GF-D8 (cell line): ENCODE measurements at regions not wholly inside any gene's neighbourhood (a gene's known extent, or its start where the extent isn't known, plus 50 kb on each side); places are given as distances from the start of the nearest gene placed in this dataset.

Experiments used
- DNase-seq: peaks from one replicate; lab custom pipeline; 2025; lab: John Stamatoyannopoulos, UW

GRCh38 chr1:219521325-219521724 lies 91.6 kb downstream of the ZC3H11B start:
- no peak for DNase-seq

GRCh38 chr1:219520241-219520640 lies 92.7 kb downstream of the ZC3H11B start:
- DNase-seq = no peak

GRCh38 chr1:219518907-219519248 lies 94.0 kb downstream of the ZC3H11B start:
- no peak for DNase-seq

DNA sequence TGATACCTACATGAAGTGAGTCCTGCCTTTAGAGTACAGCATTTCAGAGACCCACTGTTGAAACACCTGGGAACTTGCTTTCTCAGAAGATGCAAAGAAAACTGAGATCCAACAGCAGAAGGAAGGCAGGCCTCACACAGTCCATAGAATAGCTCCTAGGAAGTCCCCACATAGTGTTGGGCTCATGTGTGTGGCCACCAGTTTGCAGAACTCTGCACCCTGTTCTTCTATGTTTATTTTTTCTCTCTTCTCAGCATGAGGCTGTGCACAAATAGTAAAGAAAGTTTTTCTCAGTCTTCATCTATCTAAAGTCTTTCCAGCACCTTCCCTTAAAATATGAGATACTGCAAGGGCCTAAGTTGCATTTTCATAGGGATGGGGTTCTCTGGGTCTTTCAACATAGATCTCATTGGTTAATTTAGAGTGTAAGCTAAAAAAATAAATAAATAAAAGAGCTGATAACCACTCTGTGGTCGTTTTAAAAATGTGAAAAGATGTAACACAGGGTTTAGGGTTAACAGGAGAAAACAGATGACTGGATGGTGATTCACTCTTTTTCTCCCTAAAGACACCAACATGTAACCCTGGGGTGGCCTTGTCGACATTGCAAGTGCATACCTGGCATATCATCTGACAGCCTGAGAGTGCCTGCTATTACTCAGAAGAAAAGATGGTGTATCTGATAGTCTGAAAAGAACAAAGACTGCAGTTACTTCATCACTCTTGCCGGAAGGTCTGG lies 94.6 kb downstream of the ZC3H11B start:
- DNase-seq = no peak

DNA sequence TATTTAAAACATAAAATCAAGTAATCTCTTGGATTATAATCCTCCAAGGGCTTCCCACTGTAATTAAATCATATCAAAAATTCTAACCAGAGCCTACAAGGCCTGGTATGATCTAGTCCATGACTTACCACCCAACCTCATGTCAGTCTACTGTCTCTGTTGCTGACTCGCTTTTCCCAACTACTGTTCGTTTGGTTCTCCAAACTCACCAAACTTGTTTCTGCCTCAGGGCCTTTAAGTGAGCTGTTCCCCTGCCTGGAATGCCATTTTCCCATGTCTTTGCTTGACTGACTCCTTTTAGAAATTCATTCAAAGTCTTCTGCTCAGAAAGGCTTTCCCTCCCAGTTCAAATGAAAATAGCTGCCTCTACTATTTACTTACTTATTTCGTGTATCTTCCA lies 95.9 kb downstream of the ZC3H11B start:
- DNase-seq = no peak

- DNase-seq = no peak
These were observed 98.2 kb downstream of the ZC3H11B start for GRCh38 chr1:219514728-219515127.

- no peak for DNase-seq
These were observed 105.5 kb downstream of the ZC3H11B start for GRCh38 chr1:219507437-219507836.

DNA sequence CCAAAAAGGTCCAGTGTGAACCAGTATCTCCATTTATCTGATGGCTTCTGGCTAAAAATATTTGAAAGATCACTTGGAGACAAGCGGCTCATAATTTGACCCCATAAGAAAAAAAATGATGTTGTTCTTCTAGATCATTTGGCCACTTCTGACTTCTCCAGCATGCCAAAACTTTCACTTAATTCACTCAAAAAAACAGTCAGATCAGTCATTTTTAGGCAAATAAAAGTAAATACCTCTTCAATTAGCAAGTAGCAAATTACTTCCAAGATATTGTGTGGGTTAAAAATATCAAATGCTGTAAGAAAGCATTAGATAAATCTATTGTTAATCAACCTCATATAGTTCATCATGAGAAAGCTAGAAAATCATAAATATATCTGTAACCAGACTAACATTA lies 106.0 kb downstream of the ZC3H11B start:
- DNase-seq = no peak

DNA sequence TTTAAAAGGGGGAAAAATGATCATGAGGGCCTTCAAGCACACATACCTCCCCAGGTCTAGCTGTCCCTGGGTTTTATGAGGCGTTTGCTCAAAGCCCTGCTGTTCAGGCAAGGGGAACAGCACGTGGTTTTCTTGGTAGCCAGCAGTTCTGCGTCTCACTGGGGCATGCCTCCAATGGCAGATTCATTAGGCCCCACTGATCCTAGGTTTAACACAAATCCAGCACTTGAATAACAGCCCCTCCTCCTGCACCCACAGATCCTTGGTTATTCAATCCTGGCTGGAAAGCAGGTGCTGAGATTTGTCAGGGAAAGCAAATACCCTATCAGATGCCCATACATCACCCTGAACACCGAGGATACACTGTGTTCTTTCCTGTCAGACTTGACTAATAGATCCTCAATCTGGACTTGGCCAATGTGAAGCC lies 106.4 kb downstream of the ZC3H11B start:
- DNase-seq = no peak

GRCh38 chr1:219505886-219506285 lies 107.0 kb downstream of the ZC3H11B start:
- no peak for DNase-seq

GRCh38 chr1:219503604-219504003 lies 109.3 kb downstream of the ZC3H11B start:
- DNase-seq = no peak

DNA sequence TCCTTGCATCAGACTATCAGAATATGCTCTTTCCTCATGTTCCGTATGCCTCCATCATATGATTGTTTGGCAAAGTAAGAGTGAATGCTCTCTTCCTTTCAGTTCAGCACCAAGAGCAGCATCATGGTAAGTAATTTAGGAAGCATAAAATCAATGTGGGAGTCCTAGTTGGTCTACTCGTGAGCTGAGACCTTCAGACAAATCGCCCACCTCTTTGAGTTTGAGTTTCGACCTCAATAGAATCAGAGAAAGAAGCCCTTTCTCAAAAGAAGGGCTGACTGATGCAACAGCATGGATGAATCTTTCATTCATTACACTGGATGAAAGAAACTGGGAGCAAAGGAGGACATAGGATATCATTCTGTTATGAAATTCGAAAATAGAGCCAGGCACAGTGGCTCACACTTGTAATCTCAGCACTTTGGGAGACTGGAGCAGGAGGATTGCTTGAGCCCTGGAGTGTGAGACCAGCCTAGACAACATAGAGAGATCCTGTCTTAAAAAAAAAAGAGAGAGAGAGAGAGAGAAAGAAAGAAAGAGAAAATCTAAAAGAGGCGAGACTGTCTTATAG lies 112.5 kb downstream of the ZC3H11B start:
- DNase-seq = no peak

DNA sequence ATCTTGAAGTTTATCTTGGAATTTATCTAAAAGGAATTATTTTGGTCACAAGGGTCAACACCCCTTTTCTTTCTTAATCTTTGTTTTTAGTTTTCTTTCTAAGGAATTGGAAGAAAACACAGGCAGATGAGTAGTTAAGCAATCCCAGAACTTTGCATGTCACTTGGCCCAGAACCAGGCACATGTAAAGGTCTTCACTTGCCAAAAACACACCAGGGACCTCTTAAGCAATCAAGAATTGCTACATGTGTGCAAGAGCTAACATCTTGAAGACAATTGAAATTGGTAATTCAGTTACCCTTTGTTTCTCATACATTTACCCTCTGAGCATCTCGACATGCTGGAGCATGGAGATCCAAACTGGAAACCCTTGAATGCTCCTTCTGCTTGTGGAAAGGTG lies 114.2 kb downstream of the ZC3H11B start:
- no peak for DNase-seq

DNA sequence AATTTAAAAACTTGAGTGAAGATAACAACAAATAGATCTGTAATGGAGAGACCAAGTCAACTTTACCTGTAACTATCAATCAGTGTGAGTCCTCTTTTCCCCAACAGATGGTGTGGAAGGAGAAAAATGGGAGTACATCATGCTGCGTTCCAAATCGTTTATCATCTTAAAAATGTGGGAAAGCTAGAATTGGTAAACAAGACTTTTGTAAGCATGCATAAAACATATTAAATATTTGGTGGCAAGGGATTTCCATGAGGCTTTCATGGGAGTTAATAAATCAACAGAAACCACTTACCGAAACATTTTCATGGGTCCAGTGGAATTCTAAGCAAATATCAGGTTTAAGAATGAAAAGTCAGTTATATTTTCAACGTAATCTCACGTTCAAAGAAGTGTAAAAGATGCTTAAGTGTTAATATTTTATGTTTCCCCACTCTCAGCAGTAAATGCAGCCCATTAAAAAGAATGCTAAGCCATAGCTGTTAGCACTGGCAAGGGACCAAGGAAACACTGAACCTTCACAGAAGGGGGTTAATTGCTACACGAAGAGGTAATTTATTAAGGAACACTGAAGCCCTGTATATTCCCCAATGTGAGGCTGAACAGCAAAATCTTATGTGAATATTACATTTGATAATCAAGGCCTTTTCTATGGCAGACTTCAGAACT lies 117.0 kb downstream of the ZC3H11B start:
- DNase-seq = no peak

GRCh38 chr1:219492717-219493116 lies 120.2 kb downstream of the ZC3H11B start:
- DNase-seq = no peak

DNA sequence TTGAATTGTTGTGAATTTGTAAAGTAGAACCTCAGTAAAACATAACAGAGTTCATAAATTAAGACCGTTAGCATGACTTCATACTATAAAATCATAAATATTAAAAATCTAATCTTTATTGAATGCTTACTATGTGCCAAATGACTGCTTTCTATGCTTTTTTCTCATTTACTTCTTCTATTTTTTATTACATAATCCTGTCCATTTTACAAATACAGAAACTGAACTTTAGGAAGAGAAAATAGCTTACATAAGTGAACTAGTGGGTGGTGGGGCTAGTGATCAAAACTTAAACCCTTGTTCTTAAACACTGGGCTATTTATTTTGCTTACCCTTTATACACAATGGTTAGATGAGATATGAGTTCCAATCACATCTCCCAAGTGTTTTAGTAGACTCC lies 122.3 kb downstream of the ZC3H11B start:
- no peak for DNase-seq

- DNase-seq = no peak
These were observed 123.3 kb downstream of the ZC3H11B start for GRCh38 chr1:219489636-219490035.

DNA sequence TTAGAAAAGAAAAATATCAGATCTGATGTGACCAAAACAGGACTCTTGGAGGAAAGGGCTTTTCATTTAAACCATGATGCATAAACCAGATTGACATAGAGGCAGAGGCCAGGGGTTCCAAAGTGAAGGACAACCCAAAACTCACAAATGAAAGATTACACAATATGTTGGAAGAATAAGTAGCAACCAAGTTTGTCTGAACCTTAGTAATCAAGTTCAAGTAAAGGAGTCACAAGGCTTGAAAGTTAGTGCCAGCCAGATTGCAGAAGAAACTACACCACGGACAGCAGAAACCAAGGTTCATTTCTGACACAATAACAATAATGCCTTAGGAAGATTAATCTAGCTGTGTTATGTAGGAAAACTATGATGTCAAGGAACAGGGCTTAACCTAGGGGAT lies 124.6 kb downstream of the ZC3H11B start:
- no peak for DNase-seq

DNA sequence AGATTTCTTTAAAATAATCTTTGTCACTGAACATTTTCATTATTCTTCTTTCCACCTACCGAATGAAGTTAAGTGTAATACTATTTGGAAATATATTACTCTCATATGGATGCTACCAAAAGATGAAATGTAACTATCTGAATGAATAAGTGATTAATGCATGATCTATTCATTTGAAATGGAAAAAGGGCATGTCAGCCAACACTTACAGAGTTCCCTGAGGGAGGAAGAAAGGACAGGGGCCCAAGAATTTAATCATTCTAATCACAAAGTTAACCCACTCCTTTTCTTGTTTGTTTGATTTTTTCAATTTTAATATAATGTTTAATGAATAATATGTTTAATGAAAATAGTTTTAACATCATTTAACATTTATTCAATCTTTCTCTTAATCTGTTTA lies 129.4 kb downstream of the ZC3H11B start:
- no peak for DNase-seq

DNA sequence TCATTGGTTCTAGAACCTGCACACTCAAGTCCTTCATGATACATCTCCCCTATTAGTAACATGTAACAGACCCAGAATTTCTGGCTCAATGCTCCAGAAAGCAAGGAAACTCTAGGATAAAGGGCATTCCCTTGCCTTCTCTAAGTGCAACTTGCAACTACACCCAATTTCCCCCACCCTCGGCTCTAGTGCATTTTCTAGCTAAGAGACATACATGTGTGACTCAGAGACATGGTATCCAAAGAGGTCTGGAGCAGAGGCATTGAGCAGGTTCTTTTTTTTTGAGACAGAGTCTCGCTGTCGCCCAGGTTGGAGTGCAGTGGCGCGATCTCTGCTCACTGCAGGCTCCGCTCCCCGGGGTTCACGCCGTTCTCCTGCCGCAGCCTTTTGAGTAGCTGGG lies 132.9 kb downstream of the ZC3H11B start:
- DNase-seq = no peak

DNA sequence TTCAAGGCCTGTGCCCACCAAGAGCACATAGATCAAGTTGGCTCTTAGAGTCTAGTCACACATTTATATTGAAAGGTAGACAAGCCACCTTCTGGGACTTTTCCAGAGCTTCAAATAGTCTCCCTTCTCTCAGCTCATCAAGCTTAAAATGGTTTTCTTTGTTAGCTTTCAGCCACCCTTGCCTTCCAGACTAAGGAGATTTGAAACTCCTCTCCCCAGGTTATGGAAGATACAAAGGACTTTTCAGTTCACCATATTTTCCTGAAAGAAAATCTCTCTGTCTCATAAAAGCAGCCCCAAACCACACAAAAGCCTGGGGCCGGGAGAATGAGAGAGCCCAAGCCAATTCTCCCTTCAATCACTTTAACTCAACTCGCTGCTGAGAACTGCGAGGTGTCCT lies 134.1 kb downstream of the ZC3H11B start:
- no peak for DNase-seq

GRCh38 chr1:219477861-219478260 lies 135.0 kb downstream of the ZC3H11B start:
- DNase-seq = no peak

- DNase-seq = no peak
These were observed 136.2 kb downstream of the ZC3H11B start for GRCh38 chr1:219476716-219477115.

- DNase-seq = no peak
These were observed 136.8 kb downstream of the ZC3H11B start for GRCh38 chr1:219476116-219476515.
